GM12891 (cell line): ENCODE measurements at regions not wholly inside any gene's neighbourhood (a gene's known extent, or its start where the extent isn't known, plus 50 kb on each side); places are given as distances from the start of the nearest gene placed in this dataset.
A peak's percentile ranks its signal among the peaks of the same experiment; 100 is the strongest.
"Not testable (repeated sequence)": the region's sequence is repeated elsewhere in the genome, so short reads cannot be mapped to it uniquely, and the experiment has no call there.

ENCODE experiments used
- DNase-seq: peaks from one replicate; pipeline ENCODE4 v3.0.0; 2011; ENCODE audit warnings: low spot score; ENCODE audit not compliant: insufficient read length
- FAIRE-seq: peaks from 2 replicates; lab custom pipeline; 2011; peaks lifted over from hg19 to GRCh38; lab: Jason Lieb, UNC
- PAX5 ChIP-seq: IDR thresholded peaks from 2 replicates; pipeline ENCODE4 v1.6.1; 2011; ENCODE audit warnings: low read length, moderate library complexity, mild to moderate bottlenecking; ENCODE audit not compliant: insufficient read depth, severe bottlenecking
- POLR2A ChIP-seq: IDR thresholded peaks from 2 replicates; pipeline ENCODE4 v1.6.1; 2011; ENCODE audit warnings: low read depth, low read length, control low read depth
- POLR2AphosphoS5 ChIP-seq: IDR thresholded peaks from 2 replicates; pipeline ENCODE4 v1.6.1; 2011; ENCODE audit warnings: low read depth, low read length, control low read depth
- POU2F2 ChIP-seq: IDR thresholded peaks from 2 replicates; pipeline ENCODE4 v1.6.1; 2011; ENCODE audit warnings: low read depth, mild to moderate bottlenecking, control low read depth, low read length, moderate library complexity
- SPI1 ChIP-seq: IDR thresholded peaks from 2 replicates; pipeline ENCODE4 v1.6.1; 2011; ENCODE audit warnings: low read depth, low read length, control low read depth
- TAF1 ChIP-seq: IDR thresholded peaks from 2 replicates; pipeline ENCODE4 v1.6.1; 2011; ENCODE audit warnings: low read depth, low read length, control low read depth

- TF ChIP-seq POLR2AphosphoS5 (no peak), PAX5 (no peak), POU2F2 (no peak)
- DNase-seq (no peak), FAIRE-seq (peak; percentile 38)
Observed at GRCh38 chr13:22877421-22877820, 303.4 kb upstream of the SGCG start.

GRCh38 chr13:22880741-22881720, 299.7 kb upstream of the SGCG start:
- no peak for FAIRE-seq

GRCh38 chr13:22881721-22882608, 298.8 kb upstream of the SGCG start:
- not testable (repeated sequence) for DNase-seq
- peak; percentile 41 for FAIRE-seq

More at GRCh38 chr13:22880741-22881720, 299.7 kb upstream of the SGCG start:
- DNase-seq = no peak
- TF ChIP-seq PAX5 = no peak
- no peak for TF ChIP-seq POLR2A
- no peak for TF ChIP-seq POLR2AphosphoS5
- TF ChIP-seq POU2F2 = no peak
- TF ChIP-seq SPI1 = no peak
- no peak for TF ChIP-seq TAF1

- DNase-seq (no peak), FAIRE-seq (no peak)
- TF ChIP-seq SPI1 (peak; percentile 95), TAF1 (no peak)
Observed at GRCh38 chr13:22883262-22883840, 297.4 kb upstream of the SGCG start.

GRCh38 chr13:22883956-22884355, 296.8 kb upstream of the SGCG start:
- DNase-seq (no peak), FAIRE-seq (no peak)
- TF ChIP-seq PAX5 = no peak
- no peak for TF ChIP-seq POLR2AphosphoS5
- TF ChIP-seq POLR2A = no peak
- TF ChIP-seq POU2F2 = no peak
- TF ChIP-seq TAF1 = no peak
- TF ChIP-seq SPI1 = no peak

- not testable (repeated sequence) for DNase-seq, FAIRE-seq
Observed at GRCh38 chr13:22886061-22886460, 294.7 kb upstream of the SGCG start.

- not testable (repeated sequence) for FAIRE-seq, DNase-seq
Observed at GRCh38 chr13:22889376-22889775, 291.4 kb upstream of the SGCG start.

- DNase-seq (no peak), FAIRE-seq (no peak)
- no peak for TF ChIP-seq POU2F2
- no peak for TF ChIP-seq PAX5
- no peak for TF ChIP-seq SPI1
- no peak for TF ChIP-seq POLR2AphosphoS5
- TF ChIP-seq TAF1 = no peak
- no peak for TF ChIP-seq POLR2A
Observed at GRCh38 chr13:22893204-22893603, 287.6 kb upstream of the SGCG start.

- no peak for FAIRE-seq
- TF ChIP-seq PAX5 (no peak), POLR2A (no peak), POU2F2 (no peak)
Observed at GRCh38 chr13:22893777-22894176, 287.0 kb upstream of the SGCG start.

GRCh38 chr13:22897571-22898314, 283.0 kb upstream of the SGCG start:
- FAIRE-seq (no peak), DNase-seq (no peak)
- TF ChIP-seq POLR2AphosphoS5 (no peak), POLR2A (no peak), TAF1 (no peak), POU2F2 (no peak), SPI1 (no peak), PAX5 (no peak)

More at GRCh38 chr13:22893777-22894176, 287.0 kb upstream of the SGCG start:
- no peak for DNase-seq

- not testable (repeated sequence) for DNase-seq, FAIRE-seq
Observed at GRCh38 chr13:22900416-22900951, 280.3 kb upstream of the SGCG start.
